Testis (tissue), 2 donors: ENCODE measurements at regions not wholly inside any gene's neighbourhood (a gene's known extent, or its start where the extent isn't known, plus 50 kb on each side); places are given as distances from the start of the nearest gene placed in this dataset.

ENCODE experiments used
- POLR2A ChIP-seq: fragments of 450-650 bp; IDR thresholded peaks from one replicate; pipeline ENCODE4 v1.6.1; 2017; ENCODE audit warnings: antibody characterized with exemption, mild to moderate bottlenecking, moderate library complexity
- TF ChIP-seq, protein P1 (sequence below), 3 experiments: fragments of 450-650 bp in 2 of 3; fragments of 200-600 bp in 1 of 3; sonication (generic) in 1 of 3; IDR thresholded peaks; one replicate each; pipeline ENCODE4 v1.5.1; 2016 to 2019; ENCODE audit warnings: antibody characterized with exemption in 3 of 3, mild to moderate bottlenecking in 2 of 3, moderate library complexity in 1 of 3

GRCh38 chr3:22894865-22895264, 308.3 kb upstream of the UBE2E2 start:
- TF ChIP-seq, protein P1, sequence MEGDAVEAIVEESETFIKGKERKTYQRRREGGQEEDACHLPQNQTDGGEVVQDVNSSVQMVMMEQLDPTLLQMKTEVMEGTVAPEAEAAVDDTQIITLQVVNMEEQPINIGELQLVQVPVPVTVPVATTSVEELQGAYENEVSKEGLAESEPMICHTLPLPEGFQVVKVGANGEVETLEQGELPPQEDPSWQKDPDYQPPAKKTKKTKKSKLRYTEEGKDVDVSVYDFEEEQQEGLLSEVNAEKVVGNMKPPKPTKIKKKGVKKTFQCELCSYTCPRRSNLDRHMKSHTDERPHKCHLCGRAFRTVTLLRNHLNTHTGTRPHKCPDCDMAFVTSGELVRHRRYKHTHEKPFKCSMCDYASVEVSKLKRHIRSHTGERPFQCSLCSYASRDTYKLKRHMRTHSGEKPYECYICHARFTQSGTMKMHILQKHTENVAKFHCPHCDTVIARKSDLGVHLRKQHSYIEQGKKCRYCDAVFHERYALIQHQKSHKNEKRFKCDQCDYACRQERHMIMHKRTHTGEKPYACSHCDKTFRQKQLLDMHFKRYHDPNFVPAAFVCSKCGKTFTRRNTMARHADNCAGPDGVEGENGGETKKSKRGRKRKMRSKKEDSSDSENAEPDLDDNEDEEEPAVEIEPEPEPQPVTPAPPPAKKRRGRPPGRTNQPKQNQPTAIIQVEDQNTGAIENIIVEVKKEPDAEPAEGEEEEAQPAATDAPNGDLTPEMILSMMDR (IDR thresholded peaks at IDR 0.05) = no peak
- TF ChIP-seq POLR2A = no peak
